ENCODE measurements at regions not wholly inside any gene's neighbourhood (a gene's known extent, or its start where the extent isn't known, plus 50 kb on each side); places are given as distances from the start of the nearest gene placed in this dataset.

DNA sequence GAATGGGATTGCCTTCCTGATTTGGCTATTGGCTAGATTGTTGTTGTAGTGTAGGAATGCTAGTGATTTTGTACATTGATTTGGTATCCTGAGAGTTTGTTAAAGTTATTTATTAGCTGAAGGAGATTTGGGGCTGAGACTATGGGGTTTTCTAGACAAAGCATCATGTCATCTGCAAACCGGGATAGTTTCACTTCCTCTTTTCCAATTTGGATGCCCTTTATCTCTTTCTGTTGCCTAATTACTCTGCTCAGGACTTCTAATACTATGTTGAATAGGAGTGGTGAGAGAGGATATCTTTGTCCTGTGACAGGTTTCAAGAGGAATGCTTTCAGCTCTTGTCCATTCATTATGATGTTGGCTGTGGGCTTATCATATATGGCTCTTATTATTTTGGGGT is 265.7 kb upstream of the MGAT4C start:
- no peak for DNase-seq

DNA sequence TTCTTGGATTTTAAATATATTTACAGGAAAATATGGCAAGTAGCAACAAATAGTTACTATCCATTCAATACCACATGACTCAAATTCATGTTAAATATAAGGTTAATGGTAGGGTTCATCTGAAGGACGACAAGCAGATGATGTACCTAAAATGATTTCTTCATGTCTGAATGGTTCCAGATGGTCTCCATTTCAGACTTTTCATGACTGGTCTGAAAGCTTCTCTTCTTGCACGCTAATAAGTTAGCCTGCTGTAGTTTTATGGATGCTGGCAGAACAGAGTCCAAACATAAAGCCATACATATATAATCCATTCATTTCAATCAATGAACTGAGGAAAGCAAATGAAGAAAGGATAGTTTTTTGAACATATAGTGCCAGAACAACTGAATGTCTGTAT is 257.0 kb upstream of the MGAT4C start:
- no peaks in the 10 kb centered on the region for H3K4me1 ChIP-seq (ENCODE audit: insufficient read depth)
- no peak overlapping the region for H3K4me3 ChIP-seq
- H2AFZ ChIP-seq, result no peak overlapping the region
- TF ChIP-seq EZH2 (IDR thresholded peaks at IDR 0.05; ENCODE audit: insufficient read depth, poor library complexity, severe bottlenecking) (no peak), EZH2phosphoT487 (IDR thresholded peaks at IDR 0.05; ENCODE audit: insufficient read depth, low read depth) (no peak)
- no peaks in the 10 kb centered on the region for H3K9me2 ChIP-seq (ENCODE audit: insufficient read depth)
- WGBS, 2 experiments (ENCODE audit: low coverage in 1 of 2, low lambda C conversion rate in 2 of 2, missing lambda C conversion rate in 2 of 2), result 0 to 2% methylated on average over 2 of the region's 2 CpGs
- no peaks in the 10 kb centered on the region for H3K79me2 ChIP-seq (ENCODE audit: insufficient read depth)
- in situ Hi-C loops (cut with MboI), result no loop called here
- H3K9me3 ChIP-seq (ENCODE audit: low read depth), result no peaks in the 10 kb centered on the region
- no peaks in the 10 kb centered on the region for H3F3A ChIP-seq (ENCODE audit: insufficient read depth)
- no peaks in the 10 kb centered on the region for H4K20me1 ChIP-seq (ENCODE audit: insufficient read depth)
- H3K4me2 ChIP-seq (ENCODE audit: unreplicated experiment), result no peak overlapping the region
- no peak overlapping the region for H3K9ac ChIP-seq
- H3K36me3 ChIP-seq (ENCODE audit: low read depth), result no peaks in the 10 kb centered on the region
- H3K27me3 ChIP-seq (replicated peaks; ENCODE audit: insufficient read depth), result no peaks in the 10 kb centered on the region
- H3K27ac ChIP-seq, result no peak overlapping the region
- no peak for DNase-seq

More for the DNA sequence above, 265.7 kb upstream of the MGAT4C start:
- Histone ChIP-seq H3K4me3 (no peak overlapping the region), H3K4me2 (ENCODE audit: unreplicated experiment) (no peak overlapping the region), H3K27me3 (replicated peaks; ENCODE audit: insufficient read depth) (no peaks in the 10 kb centered on the region), H4K20me1 (ENCODE audit: insufficient read depth) (no peaks in the 10 kb centered on the region), H3K27ac (no peak overlapping the region), H3K9me2 (ENCODE audit: insufficient read depth) (no peaks in the 10 kb centered on the region), H3K36me3 (ENCODE audit: low read depth) (no peaks in the 10 kb centered on the region), H3K4me1 (ENCODE audit: insufficient read depth) (no peaks in the 10 kb centered on the region), H2AFZ (no peak overlapping the region), H3K79me2 (ENCODE audit: insufficient read depth) (no peaks in the 10 kb centered on the region), H3K9me3 (ENCODE audit: low read depth) (no peaks in the 10 kb centered on the region), H3K9ac (no peak overlapping the region), H3F3A (ENCODE audit: insufficient read depth) (no peaks in the 10 kb centered on the region)
- TF ChIP-seq EZH2 (IDR thresholded peaks at IDR 0.05; ENCODE audit: insufficient read depth, poor library complexity, severe bottlenecking), result no peak
- no peak for TF ChIP-seq EZH2phosphoT487 (IDR thresholded peaks at IDR 0.05; ENCODE audit: insufficient read depth, low read depth)
- in situ Hi-C loops (cut with MboI), result no loop called here
- WGBS, 2 experiments (ENCODE audit: low coverage in 1 of 2, low lambda C conversion rate in 2 of 2, missing lambda C conversion rate in 2 of 2), result 30% methylated on average over 1 of the region's 1 CpG

DNA sequence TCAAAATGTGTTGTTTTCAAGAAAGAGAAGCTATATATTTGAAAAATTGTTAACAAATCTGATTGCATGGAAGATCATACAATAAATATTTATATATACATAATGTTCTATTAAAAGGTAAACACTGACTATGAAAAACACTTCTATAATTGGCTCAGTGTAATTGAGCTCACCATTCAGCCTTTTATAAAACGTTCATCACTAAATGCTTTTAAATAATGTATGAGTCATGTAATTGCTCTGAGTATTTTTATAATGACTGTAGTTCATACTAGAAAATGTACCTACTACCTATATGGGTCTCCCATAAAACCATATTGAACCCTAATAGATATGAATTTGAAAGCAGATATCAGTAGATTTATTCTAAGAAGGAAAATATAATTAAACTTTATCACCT is 240.4 kb upstream of the MGAT4C start:
- no peaks in the 10 kb centered on the region for H3K9me2 ChIP-seq (ENCODE audit: insufficient read depth)
- H3K9ac ChIP-seq, result no peak overlapping the region
- no peak for DNase-seq
- no peaks in the 10 kb centered on the region for H3F3A ChIP-seq (ENCODE audit: insufficient read depth)
- H3K4me3 ChIP-seq, result no peak overlapping the region
- H2AFZ ChIP-seq, result no peak overlapping the region
- no peak for TF ChIP-seq EZH2 (IDR thresholded peaks at IDR 0.05; ENCODE audit: insufficient read depth, poor library complexity, severe bottlenecking)
- TF ChIP-seq EZH2phosphoT487 (IDR thresholded peaks at IDR 0.05; ENCODE audit: insufficient read depth, low read depth), result no peak
- no peak overlapping the region for H3K4me2 ChIP-seq (ENCODE audit: unreplicated experiment)
- WGBS, 2 experiments (ENCODE audit: low coverage in 1 of 2, low lambda C conversion rate in 2 of 2, missing lambda C conversion rate in 2 of 2), result 0% methylated on average over 1 of the region's 1 CpG
- H3K4me1 ChIP-seq (ENCODE audit: insufficient read depth), result no peaks in the 10 kb centered on the region
- H3K79me2 ChIP-seq (ENCODE audit: insufficient read depth), result no peaks in the 10 kb centered on the region
- H3K27me3 ChIP-seq (replicated peaks; ENCODE audit: insufficient read depth), result no peaks in the 10 kb centered on the region
- H4K20me1 ChIP-seq (ENCODE audit: insufficient read depth), result no peaks in the 10 kb centered on the region
- in situ Hi-C loops (cut with MboI), result no loop called here
- no peak overlapping the region for H3K27ac ChIP-seq
- no peaks in the 10 kb centered on the region for H3K36me3 ChIP-seq (ENCODE audit: low read depth)
- H3K9me3 ChIP-seq (ENCODE audit: low read depth), result no peaks in the 10 kb centered on the region

DNA sequence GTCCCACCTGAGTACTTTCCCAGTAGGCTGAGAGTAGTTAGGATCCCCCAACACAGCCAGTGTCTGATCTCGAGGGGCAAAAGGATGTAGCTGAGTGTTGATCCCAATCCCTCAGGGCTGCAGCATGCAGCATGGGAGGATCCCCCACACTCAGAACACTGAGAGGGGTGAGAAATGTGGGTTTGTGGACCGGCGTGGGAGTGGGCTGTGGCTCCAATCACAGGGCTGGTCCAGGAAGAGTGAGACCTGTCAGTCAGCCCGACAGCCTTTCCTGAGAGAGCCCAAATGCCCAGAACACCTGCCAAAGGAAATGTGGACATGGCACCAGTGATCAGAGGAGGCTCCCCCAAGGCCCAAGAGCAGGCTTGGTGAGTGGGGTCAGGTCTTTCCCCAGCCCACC is 228.3 kb upstream of the MGAT4C start:
- no peak overlapping the region for H3K4me3 ChIP-seq
- H3K27ac ChIP-seq, result no peak overlapping the region
- in situ Hi-C loops (cut with MboI), result no loop called here
- H4K20me1 ChIP-seq (ENCODE audit: insufficient read depth), result no peaks in the 10 kb centered on the region
- H3K27me3 ChIP-seq (replicated peaks; ENCODE audit: insufficient read depth), result no peaks in the 10 kb centered on the region
- no peaks in the 10 kb centered on the region for H3K9me3 ChIP-seq (ENCODE audit: low read depth)
- H2AFZ ChIP-seq, result no peak overlapping the region
- H3K4me1 ChIP-seq (ENCODE audit: insufficient read depth), result no peaks in the 10 kb centered on the region
- 13 to 22% methylated on average over 4 of the region's 4 CpGs for WGBS, 2 experiments (ENCODE audit: low coverage in 1 of 2, low lambda C conversion rate in 2 of 2, missing lambda C conversion rate in 2 of 2)
- H3K9ac ChIP-seq, result no peak overlapping the region
- no peak for DNase-seq
- no peaks in the 10 kb centered on the region for H3K9me2 ChIP-seq (ENCODE audit: insufficient read depth)
- no peaks in the 10 kb centered on the region for H3K79me2 ChIP-seq (ENCODE audit: insufficient read depth)
- H3K4me2 ChIP-seq (ENCODE audit: unreplicated experiment), result no peak overlapping the region
- no peak for TF ChIP-seq EZH2 (IDR thresholded peaks at IDR 0.05; ENCODE audit: insufficient read depth, poor library complexity, severe bottlenecking)
- no peak for TF ChIP-seq EZH2phosphoT487 (IDR thresholded peaks at IDR 0.05; ENCODE audit: insufficient read depth, low read depth)
- no peaks in the 10 kb centered on the region for H3F3A ChIP-seq (ENCODE audit: insufficient read depth)
- no peaks in the 10 kb centered on the region for H3K36me3 ChIP-seq (ENCODE audit: low read depth)

DNA sequence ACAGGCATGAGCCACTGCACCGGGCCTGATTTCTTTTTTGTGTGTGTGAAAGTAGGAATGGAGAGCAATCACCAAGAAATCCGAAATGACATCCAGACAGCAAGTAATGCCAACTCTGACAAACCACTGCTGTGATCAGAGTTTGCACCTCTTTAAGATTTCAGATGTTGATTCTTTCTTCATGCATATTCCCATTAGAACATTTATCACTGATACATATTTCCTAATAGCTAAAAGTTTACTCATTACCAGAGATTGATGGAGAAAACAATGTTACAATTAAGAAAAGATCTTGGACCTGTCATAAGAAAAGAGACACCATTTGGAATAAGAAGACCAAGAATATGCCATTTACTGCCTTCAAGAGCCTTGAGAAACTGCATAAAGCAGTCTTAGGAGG is 217.0 kb upstream of the MGAT4C start:
- Histone ChIP-seq H3K79me2 (ENCODE audit: insufficient read depth) (no peaks in the 10 kb centered on the region), H4K20me1 (ENCODE audit: insufficient read depth) (no peaks in the 10 kb centered on the region; the same call in 1 of the 2 replicates), H3K4me3 (no peak overlapping the region), H3K36me3 (ENCODE audit: low read depth) (no peaks in the 10 kb centered on the region), H3F3A (ENCODE audit: insufficient read depth) (no peaks in the 10 kb centered on the region), H3K9me3 (ENCODE audit: low read depth) (no peaks in the 10 kb centered on the region), H3K27me3 (replicated peaks; ENCODE audit: insufficient read depth) (no peaks in the 10 kb centered on the region), H3K4me1 (ENCODE audit: insufficient read depth) (no peaks in the 10 kb centered on the region), H3K27ac (no peak overlapping the region), H2AFZ (no peak overlapping the region), H3K9me2 (ENCODE audit: insufficient read depth) (no peaks in the 10 kb centered on the region), H3K4me2 (ENCODE audit: unreplicated experiment) (no peak overlapping the region), H3K9ac (no peak overlapping the region)
- WGBS, 2 experiments (ENCODE audit: low coverage in 1 of 2, low lambda C conversion rate in 2 of 2, missing lambda C conversion rate in 2 of 2), result 11 to 15% methylated on average over 2 of the region's 2 CpGs
- in situ Hi-C loops (cut with MboI), result no loop called here
- no peak for DNase-seq
- no peak for TF ChIP-seq EZH2phosphoT487 (IDR thresholded peaks at IDR 0.05; ENCODE audit: insufficient read depth, low read depth)
- TF ChIP-seq EZH2 (IDR thresholded peaks at IDR 0.05; ENCODE audit: insufficient read depth, poor library complexity, severe bottlenecking), result no peak
